Posterior vena cava (tissue), 2 donors: ENCODE measurements at regions not wholly inside any gene's neighbourhood (a gene's known extent, or its start where the extent isn't known, plus 50 kb on each side); places are given as distances from the start of the nearest gene placed in this dataset.

ENCODE experiments used
- DNase-seq: peaks from one replicate; pipeline ENCODE4 v3.0.0-alpha.2; 2020; ENCODE audit warnings: low spot score
- intact Hi-C, 2 donors: fragments of 100-400 bp; cut with DNase I; formaldehyde crosslinking; loops; one replicate each; pipeline versions ENCODE4 v1.14.1 to v1.14.2; 2022 to 2023
- donor health status: DM: yes; HTN: yes; CAD: no.
- donor health status: DM: yes; HTN: yes; CAD: no.

DNA sequence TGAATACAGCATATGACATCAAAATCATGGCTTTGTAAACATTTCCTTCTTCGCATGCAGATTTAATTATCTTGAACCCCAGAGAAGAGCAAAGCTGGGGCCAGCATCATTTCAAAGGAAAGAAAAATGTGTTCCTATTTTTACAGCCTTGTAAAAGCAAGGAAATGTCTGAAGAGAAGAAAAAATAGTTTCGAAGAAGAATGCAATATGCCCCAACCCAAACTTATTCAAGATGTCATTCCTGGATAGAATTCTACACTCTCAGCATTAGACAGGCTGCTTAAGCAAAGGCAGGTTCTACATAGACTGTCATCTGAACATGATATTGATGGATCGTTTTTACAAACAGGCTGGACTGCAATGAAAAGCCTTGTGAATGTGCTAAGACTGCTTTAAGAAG is 900.8 kb downstream of the TTLL7 start:
- intact Hi-C loops = no loop called here
- no peak for DNase-seq

DNA sequence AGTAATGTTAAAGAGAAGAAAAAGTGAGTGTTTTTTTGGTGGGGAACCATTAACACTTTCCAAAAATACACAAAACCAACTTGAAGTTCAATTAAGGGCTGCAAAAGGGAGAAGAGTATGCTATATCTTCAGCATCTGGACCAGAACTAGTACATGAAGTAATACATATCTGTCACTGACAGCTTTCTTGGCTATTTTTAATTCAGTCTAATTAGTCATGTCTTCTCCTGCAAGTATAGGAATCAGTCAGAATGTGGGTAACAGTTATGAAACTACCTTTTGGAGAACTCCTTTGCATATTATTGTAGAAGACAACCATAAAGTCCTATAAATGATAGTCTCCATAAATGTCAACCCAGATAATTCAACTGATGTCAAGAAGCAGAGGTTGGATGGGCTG is 901.2 kb downstream of the TTLL7 start:
- intact Hi-C loops = no loop called here
- no peak for DNase-seq

DNA sequence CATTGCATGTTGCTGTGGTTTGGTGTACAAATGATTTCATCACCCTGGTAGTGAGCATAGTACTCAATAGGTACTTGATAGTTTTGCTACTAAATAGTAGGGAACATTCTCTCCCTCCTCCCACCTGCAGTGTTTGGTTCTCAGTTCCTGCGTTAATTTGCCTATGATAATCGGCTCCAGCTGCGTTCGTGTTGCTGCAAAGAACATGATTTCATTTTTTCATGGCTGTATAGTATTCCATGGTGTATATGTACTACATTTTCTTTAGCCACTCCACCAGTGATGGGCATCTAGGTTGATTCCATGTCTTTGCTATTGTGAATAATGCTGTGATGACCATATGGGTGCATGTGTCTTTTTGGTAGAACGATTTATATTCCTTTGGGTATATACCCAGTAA is 903.4 kb downstream of the TTLL7 start:
- DNase-seq = no peak
- intact Hi-C loops = no loop called here

DNA sequence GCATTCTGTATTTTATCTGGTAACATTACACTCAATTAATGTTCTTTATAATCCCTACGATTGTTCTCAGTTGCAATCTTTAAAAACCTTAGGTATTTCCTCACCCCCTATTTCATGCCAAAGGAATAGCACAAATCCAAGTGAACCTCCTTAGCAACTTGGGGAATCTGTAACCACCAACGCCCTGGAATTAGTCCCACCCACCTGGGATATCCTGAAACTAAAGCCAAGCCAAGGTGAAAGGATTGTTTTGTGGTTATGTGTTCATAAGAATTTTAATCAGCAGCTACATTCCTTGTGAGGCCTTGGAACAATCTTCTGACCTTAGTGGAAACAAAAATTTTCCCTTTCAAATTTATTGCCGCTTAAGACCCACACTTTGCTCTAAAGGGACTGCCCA is 908.7 kb downstream of the TTLL7 start:
- intact Hi-C loops = no loop called here
- DNase-seq = no peak

DNA sequence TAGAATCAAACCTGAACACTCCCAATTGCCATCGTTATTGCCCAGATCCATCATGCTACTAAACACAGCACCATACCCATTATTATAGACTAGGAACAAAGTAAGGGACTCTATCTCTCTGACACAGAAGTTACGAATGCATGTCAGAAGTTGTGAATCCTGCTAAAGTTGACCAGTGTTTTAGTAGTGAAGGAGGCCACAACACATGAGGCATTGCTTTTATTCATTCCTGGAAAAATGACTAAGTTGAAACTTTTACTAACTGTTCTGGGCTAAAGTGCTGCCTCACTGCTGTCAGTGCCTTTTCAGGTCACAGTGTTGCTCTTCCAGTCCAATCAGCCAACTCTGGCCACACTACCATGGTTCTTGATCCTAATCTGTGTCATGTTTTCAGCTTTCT is 911.1 kb downstream of the TTLL7 start:
- intact Hi-C loops = no loop called here
- no peak for DNase-seq

DNA sequence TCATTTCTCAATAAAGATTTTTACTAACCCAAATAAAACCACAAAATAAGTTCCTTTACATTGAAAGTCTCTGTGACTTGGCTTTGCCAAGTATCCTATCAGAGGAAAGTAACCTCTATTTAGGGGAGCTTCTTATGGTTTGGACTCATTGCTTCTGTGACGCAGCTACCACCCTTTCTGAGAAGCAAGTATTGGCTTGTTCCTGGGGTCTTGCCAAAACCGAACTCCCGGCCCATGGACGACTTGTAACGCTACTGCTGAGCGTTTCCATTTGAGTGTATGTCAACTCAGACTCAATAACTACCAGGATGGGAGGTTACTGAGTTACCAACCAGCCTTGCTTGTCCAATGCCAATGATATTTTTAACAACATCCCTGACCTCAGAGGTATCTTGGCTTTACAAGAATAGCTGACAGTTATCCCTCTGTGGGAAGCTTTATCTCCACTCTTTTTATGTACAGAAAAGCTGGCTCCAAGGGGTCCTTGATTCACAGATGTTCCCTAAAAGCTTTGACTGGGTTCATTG is 911.9 kb downstream of the TTLL7 start:
- intact Hi-C loops = no loop called here
- no peak for DNase-seq

DNA sequence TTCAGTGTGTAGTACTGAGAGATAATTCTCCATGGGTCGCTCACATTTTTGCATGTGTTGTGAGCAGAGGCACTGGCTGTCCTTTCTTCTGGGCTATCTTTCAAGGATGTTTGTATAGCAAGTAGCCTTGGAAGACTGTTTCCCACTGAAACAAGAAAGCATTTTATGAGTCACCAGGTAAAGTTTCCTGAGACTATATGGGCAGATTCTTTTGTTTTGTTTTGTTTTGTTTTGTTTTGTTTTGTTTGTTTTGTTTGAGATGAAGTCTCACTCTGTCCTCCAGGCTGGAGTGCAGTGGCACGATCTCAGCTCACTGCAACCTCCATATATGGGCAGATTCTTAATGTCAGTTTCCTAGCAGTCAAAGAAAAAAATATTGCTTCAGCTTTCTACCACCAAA is 912.6 kb downstream of the TTLL7 start:
- intact Hi-C loops = no loop called here
- DNase-seq = no peak

DNA sequence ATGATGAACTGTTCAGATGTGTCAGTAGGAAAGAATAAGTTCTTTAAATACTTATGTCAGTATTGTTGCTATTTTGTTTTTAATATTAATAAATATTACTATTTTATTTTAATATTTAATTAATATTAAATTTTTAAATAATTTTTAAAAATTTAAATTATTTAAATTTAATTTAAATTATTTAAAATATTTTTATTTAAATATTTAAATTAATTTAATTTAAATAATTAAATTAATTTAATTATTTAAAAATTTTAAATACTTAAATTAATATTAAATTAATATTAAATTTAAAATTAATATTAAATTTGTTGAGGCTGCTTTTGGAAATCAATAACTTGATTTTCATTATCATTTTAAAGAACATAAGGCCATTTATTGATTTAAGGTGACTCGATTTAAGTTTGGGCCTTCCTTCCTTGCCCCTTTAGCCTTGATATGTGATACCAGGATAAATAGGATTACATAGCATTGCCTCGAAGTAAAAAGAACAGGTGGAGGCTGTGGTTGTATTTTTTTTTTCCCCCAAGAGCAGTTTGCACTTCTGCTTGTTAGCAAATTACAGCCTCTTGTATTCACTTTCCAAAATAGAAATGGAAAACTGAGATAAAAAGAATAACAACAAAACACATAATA is 915.2 kb downstream of the TTLL7 start:
- intact Hi-C loops = no loop called here
- no peak for DNase-seq

DNA sequence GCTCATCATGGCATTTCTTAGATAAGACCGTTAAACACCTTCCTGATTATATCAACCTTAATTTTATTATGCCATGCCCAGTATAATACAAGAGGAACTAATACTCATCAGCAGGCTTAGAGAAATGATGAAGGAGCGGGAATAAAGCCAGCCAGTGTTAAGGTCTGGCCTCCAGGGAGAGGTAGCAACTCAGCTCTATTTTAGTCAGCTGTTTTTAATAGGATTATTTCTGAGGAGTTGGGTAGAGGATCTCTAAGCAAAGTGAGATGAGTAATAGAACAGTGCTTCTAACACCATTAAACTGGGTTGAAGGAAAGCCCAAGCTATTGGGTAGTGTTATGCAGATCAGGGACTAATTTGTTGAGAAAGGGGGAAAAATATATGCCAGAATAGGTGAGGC is 921.5 kb downstream of the TTLL7 start:
- no peak for DNase-seq
- intact Hi-C loops = no loop called here

DNA sequence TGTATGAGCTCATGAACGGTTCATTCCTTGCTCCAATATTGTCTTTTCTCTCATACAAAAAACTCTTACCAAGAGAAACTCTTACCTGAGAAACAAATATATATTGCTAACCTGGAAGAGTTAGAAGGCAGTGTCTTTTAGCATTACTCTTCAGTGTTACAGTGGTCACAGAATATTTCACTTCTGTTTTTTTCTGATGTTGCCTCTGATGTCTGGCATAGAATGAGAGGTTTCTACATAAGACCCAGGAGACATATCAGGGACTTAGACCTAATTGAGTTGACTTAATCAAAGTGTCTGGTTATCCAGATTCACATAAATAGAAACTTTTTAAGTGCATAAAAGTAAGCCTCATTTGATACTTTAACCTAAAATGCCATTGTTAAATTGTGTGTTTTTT is 923.8 kb downstream of the TTLL7 start:
- DNase-seq = no peak
- intact Hi-C loops = no loop called here

DNA sequence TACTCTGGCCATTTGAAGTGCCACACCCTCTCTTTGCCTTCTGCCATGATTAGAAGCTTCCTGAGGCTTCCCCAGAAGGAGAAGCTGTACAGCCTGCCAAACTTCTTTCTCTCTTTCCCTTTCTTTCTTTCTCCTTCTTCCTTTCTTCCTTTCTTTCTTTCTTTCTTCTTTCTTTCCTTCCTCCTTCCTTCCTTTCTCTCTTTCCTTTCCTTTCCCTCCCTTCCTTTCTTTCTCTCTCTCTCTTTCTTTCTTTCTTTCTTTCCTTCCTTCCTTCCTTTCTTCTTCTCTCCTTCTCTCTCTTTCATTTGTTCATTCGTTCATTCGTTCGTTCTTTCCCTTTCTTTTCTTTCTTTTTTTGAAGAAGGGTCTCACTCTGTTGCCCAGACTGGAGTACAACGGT is 931.0 kb downstream of the TTLL7 start:
- no peak for DNase-seq
- intact Hi-C loops = loop anchor here in 1 of 2 donors (5.0 kb wide), 1 partner anchor 784 kb away; no protein-coding TSS in a partner anchor

DNA sequence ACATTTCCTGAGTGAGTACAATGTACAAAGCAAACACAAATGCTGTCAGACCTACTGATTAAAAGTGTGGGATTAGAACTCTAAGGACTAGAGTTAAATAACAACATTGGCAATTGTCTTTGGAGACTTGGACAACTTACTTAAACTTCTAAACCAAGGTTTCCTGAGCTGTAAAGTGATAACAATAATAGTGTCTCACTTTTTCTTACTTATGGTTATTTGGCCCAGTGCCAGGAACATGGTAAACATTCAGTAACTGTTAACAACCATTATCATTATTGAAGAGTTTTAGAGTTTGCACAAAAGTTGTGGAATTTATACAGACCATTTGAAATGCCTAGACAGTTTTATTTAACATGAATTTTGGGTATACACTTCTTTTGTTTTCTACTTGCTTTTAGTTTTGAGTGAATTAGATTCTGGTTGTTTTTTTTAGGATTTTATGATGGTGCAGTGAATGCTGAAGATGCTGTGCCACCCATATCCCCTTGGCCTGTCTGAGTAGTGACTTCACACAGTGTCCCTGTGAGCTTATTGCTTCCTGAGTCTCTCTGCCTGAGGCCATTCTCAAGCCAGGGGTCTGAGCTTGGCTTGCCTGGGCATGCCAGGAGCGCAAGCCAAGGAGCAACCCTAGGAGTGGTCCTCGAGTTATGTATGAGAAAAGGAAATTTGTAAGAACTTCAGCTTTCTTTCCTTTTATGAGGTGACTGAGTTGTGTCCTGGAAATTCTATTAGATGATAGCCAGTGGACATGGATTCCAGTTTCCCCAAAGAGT is 932.8 kb downstream of the TTLL7 start:
- no peak for DNase-seq
- intact Hi-C loops = loop anchor here in 1 of 2 donors (5.0 kb wide), 1 partner anchor 786 kb away; no protein-coding TSS in a partner anchor

DNA sequence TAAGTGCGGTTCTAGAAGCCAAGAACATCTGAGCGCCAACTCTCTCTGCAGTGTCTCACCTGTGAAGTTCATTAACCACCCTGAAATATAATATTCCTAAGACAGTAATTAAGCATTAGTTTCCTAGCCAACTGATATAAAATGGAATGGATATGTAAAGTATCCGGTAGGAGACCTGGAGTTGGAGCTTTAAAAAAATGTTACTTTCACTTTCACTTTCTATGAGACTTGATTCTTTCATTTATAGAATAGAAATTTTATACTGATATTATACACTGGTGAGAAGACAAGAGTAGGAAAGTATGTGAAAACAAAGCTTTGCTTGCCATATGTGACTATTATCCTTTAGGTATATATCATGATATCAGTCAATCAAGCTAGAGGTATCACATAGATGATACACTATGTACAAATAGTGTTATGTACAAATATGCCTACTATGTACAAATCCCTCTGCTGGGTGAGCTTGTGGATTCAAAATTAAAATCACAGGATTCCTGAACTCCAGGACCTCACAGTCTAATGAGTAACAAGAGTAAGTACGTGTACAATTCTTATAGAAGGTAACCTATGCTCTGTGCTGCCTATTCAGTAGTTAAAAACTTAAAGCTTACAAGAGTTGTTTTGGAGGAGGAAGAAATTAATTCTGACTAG is 934.2 kb downstream of the TTLL7 start:
- intact Hi-C loops = loop anchor here in 1 of 2 donors (5.0 kb wide), 1 partner anchor 788 kb away; no protein-coding TSS in a partner anchor

DNA sequence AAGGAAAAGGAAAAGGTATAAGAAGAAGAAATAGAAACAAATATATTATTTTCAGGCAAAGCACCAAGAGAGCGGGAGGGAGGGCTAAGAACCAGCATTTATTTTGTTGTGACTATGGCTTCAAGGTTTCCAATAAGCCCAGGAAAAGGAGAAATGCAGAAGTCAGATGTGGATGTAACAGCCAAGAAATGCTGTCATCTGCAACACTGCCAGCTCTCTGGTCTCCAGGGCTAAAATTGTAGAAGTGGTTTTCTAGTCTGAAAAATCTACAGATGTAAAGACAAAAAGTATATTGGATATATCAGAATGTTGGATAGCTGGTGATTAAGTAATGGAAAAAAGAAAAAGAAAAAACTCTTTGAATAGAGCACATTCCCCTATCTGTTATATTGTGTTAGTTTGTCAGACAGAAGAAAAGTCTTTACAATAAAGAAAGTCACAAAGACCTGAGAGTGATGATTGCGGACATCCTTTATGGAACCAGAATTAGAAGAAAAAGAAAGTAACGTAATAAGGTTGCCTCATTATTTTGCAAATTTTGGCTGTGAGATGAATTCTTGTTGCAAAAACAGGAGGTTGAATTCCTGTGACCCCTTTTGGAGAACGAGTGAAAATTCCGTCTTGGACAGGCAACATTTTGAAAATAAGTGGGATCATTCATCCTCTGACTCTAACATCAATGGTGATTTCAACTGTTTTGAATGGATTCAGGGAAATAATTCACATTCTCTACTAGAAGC is 938.1 kb downstream of the TTLL7 start:
- intact Hi-C loops = no loop called here
- no peak for DNase-seq

More for the DNA sequence above, 934.2 kb downstream of the TTLL7 start:
- DNase-seq = no peak

DNA sequence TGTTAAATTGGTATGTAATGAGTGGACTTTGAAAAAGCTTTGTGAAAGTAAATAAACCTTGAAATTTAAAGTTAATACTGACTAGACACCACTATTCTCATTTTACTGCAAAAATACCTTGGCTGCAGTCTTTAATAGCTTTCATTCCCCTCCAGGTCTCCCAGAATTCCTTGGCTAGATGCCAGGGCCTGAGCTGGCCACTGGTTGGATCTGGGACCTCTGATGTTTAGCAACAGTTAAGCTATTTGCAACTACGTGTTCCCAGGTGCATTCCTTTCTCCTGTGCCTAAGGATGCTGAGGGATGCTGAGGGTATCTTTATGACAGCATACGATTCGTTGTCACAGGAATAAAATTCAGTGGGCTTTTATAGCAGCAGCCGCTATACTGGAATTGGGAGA is 938.7 kb downstream of the TTLL7 start:
- intact Hi-C loops = no loop called here
- DNase-seq = no peak

DNA sequence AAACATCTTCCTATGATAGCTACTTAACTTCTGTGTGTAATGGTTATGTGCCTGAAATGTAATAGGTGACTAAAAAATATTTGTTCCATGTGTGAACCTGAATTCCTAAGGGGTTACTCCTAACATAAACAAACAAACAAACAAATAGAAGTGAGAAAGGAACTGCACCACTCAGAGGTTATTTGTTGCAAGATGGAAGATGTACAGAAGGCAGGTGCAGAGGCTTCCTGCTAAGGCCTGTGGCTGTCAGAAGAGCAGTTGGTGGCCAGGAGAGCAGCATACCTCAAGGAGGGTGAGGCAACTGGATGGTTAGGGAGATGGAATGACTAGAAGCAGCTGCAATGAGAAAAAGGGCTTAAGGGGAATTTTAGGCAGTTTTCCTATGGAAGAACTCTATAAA is 940.6 kb downstream of the TTLL7 start:
- no peak for DNase-seq
- intact Hi-C loops = no loop called here

DNA sequence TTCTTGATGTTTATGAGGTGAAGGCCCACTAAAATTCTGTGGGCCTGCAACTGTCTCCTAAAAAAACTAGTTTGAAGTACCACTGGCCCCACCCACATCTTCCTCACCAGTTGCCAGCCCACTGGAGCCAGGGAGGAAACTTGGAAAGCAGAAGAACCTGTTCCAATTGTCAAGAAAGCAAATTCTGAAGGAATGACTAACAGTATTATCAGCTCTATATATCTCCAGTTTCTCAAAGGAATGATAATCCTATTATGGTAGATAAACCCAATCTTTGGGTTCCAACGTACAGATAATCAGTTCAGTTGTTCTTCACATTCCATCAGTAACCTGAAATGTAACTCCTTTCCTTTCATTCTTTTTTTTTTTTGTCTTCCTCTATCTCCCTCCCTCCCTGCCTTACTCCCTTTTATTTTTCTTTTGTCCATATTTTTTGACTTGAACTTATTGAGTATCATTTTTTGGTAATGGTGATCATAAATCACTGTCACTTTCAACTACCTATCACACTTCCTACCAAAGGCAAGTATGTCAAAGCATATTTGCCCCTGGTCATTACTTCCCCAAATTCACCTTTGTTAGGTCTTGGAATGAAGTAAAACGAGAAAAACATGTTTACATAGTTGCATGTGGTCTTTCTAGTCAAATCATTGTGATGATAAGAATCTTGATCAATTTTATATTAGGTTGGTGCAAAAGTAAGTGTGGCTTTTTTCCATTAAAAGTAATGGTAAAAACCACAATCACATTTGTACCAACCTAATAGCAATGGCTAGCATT is 943.4 kb downstream of the TTLL7 start:
- intact Hi-C loops = no loop called here
- no peak for DNase-seq

DNA sequence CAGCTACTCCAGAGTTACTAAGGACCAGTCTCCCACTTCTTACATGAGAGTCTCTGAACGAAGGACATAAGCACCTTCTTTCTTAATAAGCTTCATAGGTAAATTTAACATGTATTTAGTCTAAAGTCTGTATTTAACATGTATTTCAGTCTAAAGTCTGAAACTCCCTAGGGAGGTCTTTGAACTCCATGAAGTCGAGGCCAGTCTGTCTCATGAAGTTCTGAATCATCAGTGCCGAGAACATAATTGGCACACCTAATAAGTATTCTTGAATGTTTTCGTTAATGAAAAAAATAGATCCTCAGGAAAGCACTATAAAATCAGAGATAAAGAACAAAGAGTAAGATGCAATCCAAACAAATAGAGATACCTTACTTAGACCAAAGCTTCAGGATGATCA is 945.5 kb downstream of the TTLL7 start:
- no peak for DNase-seq
- intact Hi-C loops = no loop called here

DNA sequence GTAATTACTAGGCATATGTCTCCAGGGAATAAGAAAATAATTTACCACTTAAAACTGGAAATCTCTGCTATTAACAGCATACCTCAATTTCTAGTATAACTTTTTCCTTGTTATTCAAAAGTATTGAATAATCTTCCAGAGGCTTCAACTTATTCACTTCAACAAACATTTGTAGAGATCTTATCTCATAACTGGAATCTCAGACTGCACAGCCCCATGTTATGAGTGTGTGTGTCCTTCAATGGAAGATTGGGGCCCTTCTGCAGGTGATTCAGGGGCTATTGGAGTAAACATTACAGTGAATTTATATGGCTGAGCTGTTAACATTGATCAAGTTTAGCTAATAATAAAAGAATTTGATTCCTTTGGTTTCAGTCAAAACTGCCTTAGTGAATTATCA is 946.1 kb downstream of the TTLL7 start:
- intact Hi-C loops = no loop called here
- DNase-seq = no peak
